Activated T-helper 1 cell treated with anti-CD3 and anti-CD28 coated beads, Interleukin-12 subunit alpha, Interleukin-12 subunit beta, Interleukin-2, Interleukin-4 antibody, amounts not matched to agents 30 ng/mL and 10 ng/mL and 1 ng/mL, durations not matched to agents 14 hours and 24 hours and 36 hours (primary cell): ENCODE measurements at regions not wholly inside any gene's neighbourhood (a gene's known extent, or its start where the extent isn't known, plus 50 kb on each side); places are given as distances from the start of the nearest gene placed in this dataset.
"Not testable (repeated sequence)": the region's sequence is repeated elsewhere in the genome, so short reads cannot be mapped to it uniquely, and the experiment has no call there.

ENCODE experiments used
- DNase-seq: peaks from one replicate; pipeline ENCODE4 v3.0.0; 2021; ENCODE audit warnings: low spot score
- H3K27ac Mint-ChIP-seq: one replicate; pipeline ENCODE4 v1.8.0; 2021; ENCODE audit warnings: mild to moderate bottlenecking, mixed read lengths
- H3K27me3 Mint-ChIP-seq: one replicate; pipeline ENCODE4 v1.8.0; 2022; ENCODE audit warnings: mild to moderate bottlenecking, moderate library complexity, mixed read lengths; ENCODE audit not compliant: insufficient read depth
- H3K36me3 Mint-ChIP-seq: one replicate; pipeline ENCODE4 v1.8.0; 2021; ENCODE audit warnings: low read depth, mixed read lengths
- H3K4me1 Mint-ChIP-seq: one replicate; pipeline ENCODE4 v1.8.0; 2021; ENCODE audit warnings: low read depth, mixed read lengths
- H3K4me3 Mint-ChIP-seq: one replicate; pipeline ENCODE4 v1.8.0; 2021; ENCODE audit warnings: mild to moderate bottlenecking, moderate library complexity, mixed read lengths
- H3K9me3 Mint-ChIP-seq: one replicate; pipeline ENCODE4 v1.8.0; 2021; ENCODE audit warnings: mixed read lengths
- intact Hi-C: fragments of 100-400 bp; cut with micrococcal nuclease; formaldehyde crosslinking; loops from one replicate; pipeline ENCODE4 v1.15.1; 2024

DNA sequence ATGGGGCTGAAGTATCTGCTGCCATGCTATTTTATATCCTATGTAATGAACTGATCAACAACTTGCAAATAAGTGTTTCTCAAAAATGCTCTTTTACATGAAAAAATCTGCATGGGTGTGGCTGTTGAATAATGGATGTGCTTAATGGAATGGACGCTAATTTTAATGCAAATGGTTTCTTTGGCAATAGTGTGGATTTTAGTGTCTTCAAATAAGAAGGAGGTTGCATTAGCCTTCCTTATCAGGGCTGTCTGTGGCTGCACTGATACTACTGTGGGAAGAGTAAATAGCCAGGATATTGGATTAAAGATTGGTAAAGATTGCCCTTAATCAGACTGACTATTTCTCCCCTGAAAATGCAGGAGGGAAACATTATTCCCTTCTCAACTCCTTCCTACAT, 121.9 kb upstream of the STK32A start:
- no peaks in the 10 kb centered on the region for H3K36me3 Mint-ChIP-seq
- DNase-seq: no peak
- intact Hi-C loops: no loop called here
- H3K9me3 Mint-ChIP-seq: no peaks in the 10 kb centered on the region
- H3K27me3 Mint-ChIP-seq: no peaks in the 10 kb centered on the region
- no peaks in the 10 kb centered on the region for H3K4me1 Mint-ChIP-seq
- H3K4me3 Mint-ChIP-seq: no peak overlapping the region
- H3K27ac Mint-ChIP-seq: no peak overlapping the region

GRCh38 chr5:147113967-147114366, 120.9 kb upstream of the STK32A start:
- intact Hi-C loops: no loop called here
- DNase-seq: no peak
- Mint-ChIP-seq H3K27me3 (no peaks in the 10 kb centered on the region), H3K27ac (no peak overlapping the region), H3K4me3 (no peak overlapping the region), H3K4me1 (no peaks in the 10 kb centered on the region), H3K36me3 (no peaks in the 10 kb centered on the region), H3K9me3 (no peaks in the 10 kb centered on the region)

- H3K27ac Mint-ChIP-seq, DNase-seq, H3K4me1 Mint-ChIP-seq, H3K4me3 Mint-ChIP-seq, intact Hi-C loops, H3K27me3 Mint-ChIP-seq, H3K36me3 Mint-ChIP-seq: not testable (repeated sequence)
- peaks cover 23% of the 10 kb centered on the region for H3K9me3 Mint-ChIP-seq
Measured at GRCh38 chr5:147139759-147140158, 95.1 kb upstream of the STK32A start.

DNA sequence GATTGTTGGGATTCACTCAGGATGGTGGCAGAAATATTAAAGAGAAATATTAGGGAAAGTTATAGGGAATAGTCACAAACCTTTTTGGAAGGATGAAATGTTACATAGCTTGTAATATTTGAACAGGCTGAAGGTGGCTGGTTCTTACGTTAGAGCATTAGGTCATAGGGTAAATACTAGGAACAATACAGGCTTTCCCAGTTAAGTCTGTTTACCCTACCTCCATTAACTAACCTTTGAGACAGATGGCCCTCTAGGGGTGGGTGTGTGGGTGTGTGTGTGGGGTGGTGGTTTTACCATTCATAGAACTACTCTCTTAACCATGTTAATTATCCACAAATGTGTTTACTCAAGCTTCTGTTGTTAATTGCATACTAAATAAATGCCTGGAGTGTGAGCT, 94.3 kb upstream of the STK32A start:
- Mint-ChIP-seq H3K27ac (no peak overlapping the region), H3K4me1 (no peaks in the 10 kb centered on the region), H3K27me3 (no peaks in the 10 kb centered on the region), H3K4me3 (no peak overlapping the region), H3K36me3 (no peaks in the 10 kb centered on the region), H3K9me3 (peaks cover 23% of the 10 kb centered on the region)
- intact Hi-C loops: no loop called here
- no peak for DNase-seq

- peaks cover 23% of the 10 kb centered on the region for H3K9me3 Mint-ChIP-seq
- H3K4me1 Mint-ChIP-seq, H3K27me3 Mint-ChIP-seq, H3K4me3 Mint-ChIP-seq, DNase-seq, H3K36me3 Mint-ChIP-seq, H3K27ac Mint-ChIP-seq, intact Hi-C loops: not testable (repeated sequence)
Measured at GRCh38 chr5:147141580-147141979, 93.2 kb upstream of the STK32A start.

DNA sequence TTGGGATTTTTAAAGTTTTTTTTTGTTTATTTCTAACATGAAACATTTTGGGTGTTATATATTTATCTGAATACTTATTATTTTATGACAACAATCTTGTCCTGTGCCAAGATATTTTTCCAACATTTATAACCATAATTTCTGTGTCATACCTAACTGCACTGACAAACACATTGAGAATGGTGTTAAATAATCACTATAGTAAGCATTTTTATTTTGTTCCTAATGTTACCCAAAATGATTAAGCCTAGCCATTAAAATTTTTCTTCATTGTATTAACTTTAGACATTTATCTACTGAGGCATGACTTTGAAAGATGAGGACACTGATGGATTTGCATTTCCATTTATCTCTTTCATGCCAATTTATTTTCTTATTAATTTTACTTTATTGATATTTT, 91.6 kb upstream of the STK32A start:
- Mint-ChIP-seq H3K4me3 (no peak overlapping the region), H3K36me3 (no peaks in the 10 kb centered on the region), H3K9me3 (peaks cover 13% of the 10 kb centered on the region), H3K27me3 (no peaks in the 10 kb centered on the region), H3K27ac (no peak overlapping the region), H3K4me1 (no peaks in the 10 kb centered on the region)
- intact Hi-C loops: no loop called here
- no peak for DNase-seq

GRCh38 chr5:147145328-147145727, 89.5 kb upstream of the STK32A start:
- no peaks in the 10 kb centered on the region for H3K27me3 Mint-ChIP-seq
- H3K36me3 Mint-ChIP-seq: no peaks in the 10 kb centered on the region
- intact Hi-C loops: no loop called here
- H3K4me3 Mint-ChIP-seq: no peak overlapping the region
- H3K9me3 Mint-ChIP-seq: no peaks in the 10 kb centered on the region
- no peak overlapping the region for H3K27ac Mint-ChIP-seq
- no peak for DNase-seq
- no peaks in the 10 kb centered on the region for H3K4me1 Mint-ChIP-seq

DNA sequence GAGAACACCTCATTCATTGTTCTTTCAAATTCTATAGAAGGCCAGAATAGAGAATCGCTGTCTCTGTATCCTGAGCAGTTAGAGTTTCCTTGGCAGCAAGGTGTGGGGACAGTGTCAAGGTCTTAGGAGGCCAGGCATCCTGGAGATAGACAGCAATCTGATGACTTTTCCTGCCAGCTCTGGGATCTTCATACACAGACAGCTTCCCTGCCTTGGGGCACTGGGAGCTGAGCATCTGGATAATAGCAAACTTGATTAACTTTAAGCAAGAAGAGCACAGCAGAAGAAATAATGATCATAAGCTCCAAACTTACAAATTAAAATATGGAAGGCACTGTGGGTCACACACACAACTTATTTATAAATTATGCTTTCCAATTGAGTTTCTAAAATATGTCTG, 86.1 kb upstream of the STK32A start:
- no peak overlapping the region for H3K27ac Mint-ChIP-seq

DNA sequence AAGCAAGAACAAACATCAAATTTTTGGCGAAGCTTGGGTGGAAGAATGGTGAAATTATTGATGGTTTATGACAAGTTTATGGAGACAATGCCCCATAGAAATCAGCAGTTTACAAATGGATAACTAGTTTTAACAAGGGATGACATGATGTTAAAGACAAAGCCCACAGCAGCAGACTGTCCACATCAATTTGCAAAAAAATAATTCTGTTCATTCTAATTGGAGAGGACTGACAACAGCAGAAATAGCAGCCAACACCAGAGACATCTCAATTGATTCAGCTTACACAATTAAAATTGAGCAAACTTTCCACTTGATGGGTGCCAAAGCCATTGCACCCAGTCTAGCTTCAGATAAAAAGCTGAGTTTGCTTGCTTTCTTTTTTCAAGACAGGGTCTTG, 82.7 kb upstream of the STK32A start:
- Mint-ChIP-seq H3K27ac (no peak overlapping the region), H3K4me3 (no peak overlapping the region), H3K27me3 (no peaks in the 10 kb centered on the region), H3K36me3 (no peaks in the 10 kb centered on the region), H3K9me3 (no peaks in the 10 kb centered on the region), H3K4me1 (no peaks in the 10 kb centered on the region)
- no peak for DNase-seq
- intact Hi-C loops: no loop called here

More for the DNA sequence above, 86.1 kb upstream of the STK32A start:
- no peak for DNase-seq
- Mint-ChIP-seq H3K9me3 (no peaks in the 10 kb centered on the region), H3K4me1 (no peaks in the 10 kb centered on the region), H3K4me3 (no peak overlapping the region), H3K36me3 (no peaks in the 10 kb centered on the region), H3K27me3 (no peaks in the 10 kb centered on the region)
- intact Hi-C loops: no loop called here

GRCh38 chr5:147154809-147155208, 80.0 kb upstream of the STK32A start:
- intact Hi-C loops: no loop called here
- no peaks in the 10 kb centered on the region for H3K4me1 Mint-ChIP-seq
- no peak overlapping the region for H3K4me3 Mint-ChIP-seq
- H3K27me3 Mint-ChIP-seq: no peaks in the 10 kb centered on the region
- no peaks in the 10 kb centered on the region for H3K36me3 Mint-ChIP-seq
- DNase-seq: no peak
- no peak overlapping the region for H3K27ac Mint-ChIP-seq
- H3K9me3 Mint-ChIP-seq: no peaks in the 10 kb centered on the region

- Mint-ChIP-seq H3K27ac (no peak overlapping the region), H3K4me3 (no peak overlapping the region), H3K36me3 (no peaks in the 10 kb centered on the region), H3K27me3 (no peaks in the 10 kb centered on the region), H3K9me3 (no peaks in the 10 kb centered on the region), H3K4me1 (no peaks in the 10 kb centered on the region)
- DNase-seq: no peak
- intact Hi-C loops: no loop called here
Measured at GRCh38 chr5:147156012-147156411, 78.8 kb upstream of the STK32A start.

DNA sequence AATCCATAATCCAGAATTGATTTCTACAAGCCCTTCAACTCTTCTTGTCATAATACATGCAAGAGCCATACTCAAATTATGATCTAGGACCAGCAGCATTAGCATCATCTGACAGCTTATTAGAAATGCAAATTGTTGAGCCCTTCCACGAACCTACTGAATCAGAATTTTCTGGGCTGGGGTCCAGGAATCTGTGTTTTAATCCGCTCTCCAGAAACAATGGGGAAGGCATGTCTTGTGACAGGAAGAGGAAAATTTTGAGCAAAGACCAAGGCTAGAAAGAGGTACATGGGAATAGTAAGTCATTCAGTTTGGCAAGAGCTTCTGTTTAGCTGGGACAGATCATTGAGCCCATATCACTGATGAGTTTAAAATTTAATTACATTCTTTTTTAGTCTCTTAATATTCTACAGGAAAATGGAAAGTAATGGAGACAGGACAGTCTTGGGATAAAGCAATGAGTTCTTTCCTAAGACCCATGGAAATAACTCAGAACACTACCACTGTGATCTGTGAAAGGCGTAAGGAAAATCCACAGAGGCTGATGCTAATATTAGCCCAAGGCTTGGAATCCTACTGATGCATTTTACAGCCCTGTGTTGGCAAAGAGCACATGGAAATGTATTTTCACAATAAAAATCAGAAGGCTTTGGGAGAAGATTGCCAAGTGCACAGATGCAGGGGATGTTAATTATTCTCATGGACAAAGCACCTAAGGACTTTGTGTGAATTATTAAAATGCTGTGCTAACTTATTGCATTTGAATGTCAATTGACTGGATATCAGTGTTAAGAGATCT, 73.7 kb upstream of the STK32A start:
- no peak for DNase-seq
- no peaks in the 10 kb centered on the region for H3K4me1 Mint-ChIP-seq
- no peaks in the 10 kb centered on the region for H3K9me3 Mint-ChIP-seq
- intact Hi-C loops: no loop called here
- H3K27me3 Mint-ChIP-seq: no peaks in the 10 kb centered on the region
- no peak overlapping the region for H3K27ac Mint-ChIP-seq
- H3K4me3 Mint-ChIP-seq: no peak overlapping the region
- no peaks in the 10 kb centered on the region for H3K36me3 Mint-ChIP-seq

- Mint-ChIP-seq H3K27me3 (no peaks in the 10 kb centered on the region), H3K4me1 (no peaks in the 10 kb centered on the region), H3K36me3 (no peaks in the 10 kb centered on the region), H3K4me3 (no peak overlapping the region), H3K9me3 (no peaks in the 10 kb centered on the region), H3K27ac (no peak overlapping the region)
- no peak for DNase-seq
- intact Hi-C loops: no loop called here
Measured at GRCh38 chr5:147162740-147163139, 72.1 kb upstream of the STK32A start.

DNA sequence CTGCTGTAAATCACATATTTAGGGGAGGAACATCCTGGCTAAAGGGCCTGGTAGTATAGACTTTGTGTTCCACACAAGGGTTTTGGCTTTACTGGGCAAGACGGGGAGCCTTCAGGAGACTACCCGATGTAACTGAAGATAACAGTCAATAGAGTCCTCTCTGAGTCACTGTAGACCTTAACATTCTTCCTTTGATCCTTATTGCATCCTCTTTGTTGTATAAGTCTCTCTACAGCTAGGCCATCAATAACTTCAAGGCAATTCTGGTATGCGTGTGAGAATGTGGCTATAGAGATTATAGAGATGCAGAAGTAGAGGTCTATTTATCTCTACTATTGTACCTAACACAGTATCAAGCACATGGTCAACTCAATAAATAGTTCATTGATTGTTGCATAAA, 67.3 kb upstream of the STK32A start:
- DNase-seq: no peak
- no peak overlapping the region for H3K4me3 Mint-ChIP-seq
- no peaks in the 10 kb centered on the region for H3K9me3 Mint-ChIP-seq
- no peaks in the 10 kb centered on the region for H3K27me3 Mint-ChIP-seq
- H3K4me1 Mint-ChIP-seq: no peaks in the 10 kb centered on the region
- intact Hi-C loops: no loop called here
- no peak overlapping the region for H3K27ac Mint-ChIP-seq
- no peaks in the 10 kb centered on the region for H3K36me3 Mint-ChIP-seq
